Renal cortical epithelial cell (primary cell): ENCODE measurements at regions not wholly inside any gene's neighbourhood (a gene's known extent, or its start where the extent isn't known, plus 50 kb on each side); places are given as distances from the start of the nearest gene placed in this dataset.

ENCODE experiments used
- DNase-seq: peaks from one replicate; pipeline ENCODE4 v3.0.0-alpha.2; 2011; ENCODE audit warnings: low read depth

DNA sequence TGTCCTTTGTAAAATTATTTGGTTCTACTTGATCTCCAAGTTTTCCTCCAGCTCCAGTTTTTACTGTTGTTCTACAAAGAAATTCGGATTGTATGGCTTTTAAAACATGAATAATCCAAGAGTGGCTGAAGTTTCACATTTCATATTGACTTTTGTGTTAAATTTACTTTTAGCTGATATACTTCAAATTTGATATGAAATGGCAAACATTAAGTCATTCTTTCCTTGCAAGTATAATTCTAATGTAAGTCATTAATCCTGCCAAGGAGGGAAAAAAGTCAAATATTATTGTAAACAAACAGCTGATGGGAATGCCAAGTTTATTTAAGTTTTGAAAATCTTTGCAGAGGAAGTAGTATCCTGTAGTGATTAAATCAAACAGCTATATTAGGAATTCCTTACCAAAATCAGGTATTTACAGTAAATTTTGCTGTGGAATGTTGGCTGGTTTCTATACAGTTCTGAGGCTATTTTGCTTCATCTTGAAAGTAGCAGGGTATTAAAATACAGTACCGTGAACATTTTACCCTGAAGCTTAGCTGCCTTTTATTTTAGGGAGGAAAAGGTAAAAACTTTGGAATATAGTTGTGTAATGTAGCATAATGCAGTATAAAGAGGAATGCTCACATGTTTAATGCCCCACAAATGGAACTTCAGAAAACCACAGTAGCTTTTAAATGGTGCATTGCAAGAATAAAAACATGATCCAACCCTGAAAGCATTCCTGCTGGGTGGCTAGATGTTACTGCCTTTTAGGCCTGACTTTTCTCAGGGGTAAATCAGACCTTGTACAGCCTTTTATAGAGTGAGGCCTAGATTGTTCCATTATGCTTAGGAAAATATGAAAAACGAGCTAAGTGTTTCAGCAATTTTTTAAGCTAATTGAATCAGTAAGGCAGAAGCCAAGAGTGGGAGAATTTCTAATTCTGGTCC, 62.7 kb upstream of the NT5C1B start:
- peak; percentile 5 for DNase-seq

DNA sequence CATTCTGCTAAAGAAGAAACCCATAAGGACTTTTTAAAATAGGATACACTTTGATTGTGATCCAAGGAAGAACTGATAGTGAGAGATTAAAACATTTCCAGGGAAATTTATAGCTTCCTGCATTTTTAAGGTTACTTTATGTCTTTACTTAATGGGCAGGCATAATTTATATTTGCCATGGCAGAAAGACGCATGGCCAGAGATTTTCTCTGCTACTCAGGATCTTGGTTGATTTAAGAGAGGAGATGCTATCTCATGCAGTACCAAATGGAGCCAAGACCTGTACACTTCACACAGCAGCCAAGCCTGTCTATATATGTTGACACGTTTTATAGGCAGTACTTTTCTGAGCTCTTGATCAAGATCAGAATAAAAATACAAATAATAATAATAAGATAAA, 60.9 kb upstream of the NT5C1B start:
- DNase-seq: no peak

DNA sequence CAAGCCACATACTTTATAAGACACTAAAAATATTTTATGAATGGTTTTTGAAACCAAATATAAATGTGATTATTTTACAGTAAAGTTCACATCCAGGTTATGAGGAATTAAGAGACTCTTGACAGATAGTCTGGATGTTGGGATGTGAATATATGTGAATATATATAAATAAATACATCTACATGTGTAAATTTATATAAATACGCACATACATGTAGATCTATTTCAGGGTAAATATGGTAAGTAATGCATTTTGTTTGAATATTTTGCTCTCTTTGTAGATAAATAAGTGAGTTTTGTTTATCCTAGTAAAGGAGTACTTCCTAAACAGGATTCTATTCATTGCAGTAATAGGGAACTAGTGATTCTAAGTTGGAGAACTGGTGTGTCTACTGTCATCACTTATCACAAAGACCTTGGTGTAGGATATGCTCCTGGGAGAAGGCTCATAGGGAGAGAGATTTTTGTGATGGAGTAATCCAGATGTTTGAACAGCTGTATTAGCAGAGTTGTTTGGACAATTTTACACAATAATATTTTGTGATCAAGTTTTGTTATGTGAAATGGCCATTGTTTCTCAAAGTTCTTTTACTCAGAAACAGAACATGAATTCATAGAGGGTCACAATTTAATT, 60.2 kb upstream of the NT5C1B start:
- no peak for DNase-seq

DNA sequence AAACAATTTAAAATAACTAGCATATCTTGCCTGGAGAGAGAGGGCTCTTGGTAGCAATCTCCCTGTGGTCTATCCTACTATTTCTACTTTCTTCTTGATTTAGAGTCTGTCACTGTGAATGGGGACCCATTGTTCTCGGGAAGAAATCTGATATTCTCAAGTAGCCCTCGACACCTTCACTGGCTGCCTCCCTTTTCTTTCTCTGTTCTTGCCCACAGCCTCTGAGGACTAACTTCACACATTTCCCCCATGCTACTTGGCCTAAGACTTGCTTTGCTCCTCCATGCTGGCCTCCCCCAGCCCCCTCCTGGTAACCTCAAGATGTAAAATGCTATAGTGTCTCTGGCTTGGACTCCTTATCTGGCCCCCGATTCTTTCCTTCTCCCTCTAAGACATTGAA, 58.8 kb upstream of the NT5C1B start:
- no peak for DNase-seq

DNA sequence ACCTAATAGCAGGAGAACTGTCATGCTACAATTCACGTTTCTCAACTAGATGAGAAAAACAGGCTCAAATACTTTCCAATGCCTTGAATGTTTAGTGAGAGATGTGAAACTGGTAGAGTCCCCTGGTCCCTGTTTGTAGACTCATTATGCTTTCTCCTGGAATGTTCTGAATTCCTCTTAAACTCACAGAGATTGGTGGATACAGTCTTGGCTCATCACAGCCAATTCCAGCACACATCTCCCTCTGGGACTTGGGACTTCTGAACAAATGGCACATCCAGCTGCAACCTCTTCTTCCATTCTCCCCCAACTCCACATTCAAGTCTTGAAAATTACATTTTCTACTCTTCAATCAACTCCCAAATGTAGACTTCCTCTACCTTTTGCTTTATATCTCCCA, 58.4 kb upstream of the NT5C1B start:
- DNase-seq: no peak

DNA sequence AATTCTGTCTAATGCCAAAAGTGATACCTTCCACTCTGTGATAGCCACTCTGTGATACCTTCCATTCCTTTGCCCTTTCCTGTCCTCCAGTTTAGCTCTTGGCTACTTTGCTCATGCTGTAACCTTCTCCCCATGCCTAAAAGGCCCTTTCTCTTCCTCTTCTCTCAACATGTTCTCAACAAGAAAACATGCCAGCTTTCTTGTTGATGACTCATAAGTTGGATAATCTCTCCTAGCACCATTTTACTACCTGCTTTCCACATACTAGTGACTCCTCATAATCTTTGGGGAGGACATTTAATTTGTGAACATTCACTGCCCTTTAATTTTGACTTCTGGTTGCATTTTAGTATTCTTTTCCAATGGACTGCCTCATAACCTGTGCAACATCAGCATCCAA, 55.9 kb upstream of the NT5C1B start:
- peak; percentile 13 for DNase-seq

DNA sequence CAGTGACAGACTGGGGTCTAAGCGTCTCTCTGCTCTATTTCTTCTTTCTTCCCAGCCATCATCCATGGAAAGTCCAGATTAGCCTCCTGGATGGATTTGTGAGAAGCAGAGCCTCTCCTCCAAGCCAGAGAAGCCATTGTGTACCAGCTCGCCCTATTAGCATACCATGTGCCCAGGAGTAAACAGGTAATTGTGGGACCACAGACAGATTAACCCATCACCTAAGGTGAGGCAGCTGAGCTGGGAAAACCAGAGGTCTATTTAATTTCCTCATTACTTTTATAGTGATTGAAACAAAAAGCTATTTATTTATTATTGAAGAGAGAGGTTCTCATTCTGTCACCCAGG, 54.7 kb upstream of the NT5C1B start:
- DNase-seq: no peak

DNA sequence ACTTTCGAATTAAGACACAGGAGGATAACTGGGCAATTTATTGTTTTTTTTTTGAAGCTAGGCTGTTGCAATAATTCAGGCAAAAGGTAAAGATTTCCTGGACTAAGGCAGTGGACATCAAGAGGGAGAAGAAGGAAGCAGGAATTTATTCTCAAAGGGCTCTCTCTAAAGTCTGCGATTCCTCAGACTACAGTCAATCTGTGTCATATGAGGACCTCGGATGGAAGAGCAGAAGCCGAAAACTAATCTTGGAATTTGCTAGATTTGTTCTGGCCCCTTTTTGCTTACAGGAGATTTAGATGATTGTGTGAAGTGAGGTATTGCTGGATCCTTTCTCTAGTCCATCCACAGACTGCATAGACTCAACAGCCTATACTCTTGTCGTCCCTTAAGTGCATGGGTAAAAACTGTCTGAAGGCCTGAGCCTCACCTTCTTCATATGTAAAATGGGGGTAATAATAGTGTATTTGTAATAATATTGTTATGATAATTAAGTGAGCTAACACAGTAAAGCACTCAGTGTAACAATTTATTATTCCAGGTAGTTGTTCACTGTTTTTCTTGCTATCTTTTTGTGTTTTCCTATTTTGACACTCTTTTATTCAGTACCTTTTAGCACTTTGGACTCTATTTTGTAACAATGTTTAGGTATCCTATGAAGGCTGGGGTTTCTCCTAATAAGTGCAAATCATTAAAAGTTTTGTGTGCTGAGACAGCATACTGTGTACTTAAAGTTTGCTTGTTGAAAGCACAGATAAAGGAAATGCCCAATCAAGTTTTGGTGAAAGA, 54.2 kb upstream of the NT5C1B start:
- DNase-seq: no peak

DNA sequence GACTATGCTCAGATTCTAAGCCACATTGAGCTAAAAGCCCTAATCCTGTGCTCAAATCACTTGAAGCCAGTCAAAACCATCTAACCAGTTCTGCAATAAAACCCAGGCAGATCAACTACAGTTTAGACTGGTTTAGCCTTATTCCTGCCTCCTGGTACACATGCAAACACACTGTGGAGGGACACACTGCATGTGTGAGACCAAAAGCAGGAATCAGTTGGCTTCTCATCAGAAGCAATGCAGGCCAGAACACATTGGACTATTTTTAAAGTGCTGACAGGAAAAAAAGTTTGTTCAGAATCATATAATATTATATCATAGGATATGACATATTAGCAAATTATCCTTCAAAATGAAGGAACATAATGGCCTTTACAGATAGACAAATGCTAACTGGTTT, 52.5 kb upstream of the NT5C1B start:
- DNase-seq: no peak

DNA sequence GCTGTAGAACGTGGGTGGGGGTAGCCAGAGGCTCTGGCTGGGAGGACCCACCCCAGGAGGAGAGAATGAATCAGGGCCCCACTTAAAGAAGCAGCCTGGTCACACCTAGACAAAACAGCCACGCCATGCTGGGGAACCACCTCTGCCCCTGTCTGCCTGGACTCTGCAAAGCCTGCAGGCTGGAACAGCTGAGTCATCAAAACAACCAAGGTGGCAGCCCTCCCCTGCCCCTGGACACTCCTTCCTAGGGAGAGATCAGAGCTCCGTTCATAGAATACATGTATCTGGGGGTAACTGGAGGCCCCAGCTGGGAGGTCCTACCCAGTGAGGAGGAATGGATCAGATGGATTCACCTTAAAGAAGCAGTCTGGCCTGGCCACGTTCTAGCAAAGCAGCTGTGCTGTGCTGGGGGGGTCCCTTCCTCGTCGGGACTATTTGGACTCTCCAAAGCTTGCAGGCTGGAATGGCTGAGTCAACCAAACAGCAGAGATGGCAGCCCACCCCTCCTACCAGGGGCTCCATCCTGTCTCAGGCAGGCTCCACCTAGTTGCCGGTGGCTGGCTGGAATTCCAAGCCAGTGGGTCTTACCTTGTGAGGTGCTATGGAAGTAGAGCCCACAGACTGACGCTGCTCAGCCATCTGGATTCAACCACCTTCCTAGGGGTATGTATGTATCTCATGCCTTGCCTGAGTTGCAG, 50.5 kb upstream of the NT5C1B start:
- peak; percentile 42 for DNase-seq
